ENCODE measurements at regions not wholly inside any gene's neighbourhood (a gene's known extent, or its start where the extent isn't known, plus 50 kb on each side); places are given as distances from the start of the nearest gene placed in this dataset.

DNA sequence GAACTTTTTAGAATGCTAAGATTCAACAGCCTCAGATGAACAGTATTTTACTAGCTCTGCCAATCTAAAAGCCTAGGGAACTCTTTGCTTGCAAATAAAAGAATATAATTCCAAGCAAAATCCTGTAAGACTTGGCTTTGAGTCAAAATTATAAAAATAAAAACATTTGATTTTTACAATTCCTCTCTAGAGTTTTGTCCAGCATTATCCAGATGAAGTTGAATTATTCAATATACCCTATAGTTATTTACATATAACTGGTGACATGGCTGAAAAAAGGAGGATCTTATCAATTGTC is 378.3 kb downstream of the ETS1 start:
- peaks cover 4% of the 10 kb centered on the region for H3K9me3 Mint-ChIP-seq
- no peaks in the 10 kb centered on the region for H3K27me3 ChIP-seq (ENCODE audit: control insufficient read depth, insufficient read depth, low read length, poor library complexity, severe bottlenecking)
- H3K36me3 Mint-ChIP-seq (ENCODE audit: low read depth), result no peaks in the 10 kb centered on the region
- no peak overlapping the region for H3K9ac ChIP-seq (ENCODE audit: extremely low read depth, low read length, poor library complexity, severe bottlenecking)
- TF ChIP-seq, protein P1, sequence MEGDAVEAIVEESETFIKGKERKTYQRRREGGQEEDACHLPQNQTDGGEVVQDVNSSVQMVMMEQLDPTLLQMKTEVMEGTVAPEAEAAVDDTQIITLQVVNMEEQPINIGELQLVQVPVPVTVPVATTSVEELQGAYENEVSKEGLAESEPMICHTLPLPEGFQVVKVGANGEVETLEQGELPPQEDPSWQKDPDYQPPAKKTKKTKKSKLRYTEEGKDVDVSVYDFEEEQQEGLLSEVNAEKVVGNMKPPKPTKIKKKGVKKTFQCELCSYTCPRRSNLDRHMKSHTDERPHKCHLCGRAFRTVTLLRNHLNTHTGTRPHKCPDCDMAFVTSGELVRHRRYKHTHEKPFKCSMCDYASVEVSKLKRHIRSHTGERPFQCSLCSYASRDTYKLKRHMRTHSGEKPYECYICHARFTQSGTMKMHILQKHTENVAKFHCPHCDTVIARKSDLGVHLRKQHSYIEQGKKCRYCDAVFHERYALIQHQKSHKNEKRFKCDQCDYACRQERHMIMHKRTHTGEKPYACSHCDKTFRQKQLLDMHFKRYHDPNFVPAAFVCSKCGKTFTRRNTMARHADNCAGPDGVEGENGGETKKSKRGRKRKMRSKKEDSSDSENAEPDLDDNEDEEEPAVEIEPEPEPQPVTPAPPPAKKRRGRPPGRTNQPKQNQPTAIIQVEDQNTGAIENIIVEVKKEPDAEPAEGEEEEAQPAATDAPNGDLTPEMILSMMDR (conservative IDR thresholded peaks at IDR 0.05), result no peak
- no peak overlapping the region for H3K4me3 Mint-ChIP-seq
- no peak overlapping the region for H3K27ac ChIP-seq (ENCODE audit: low read depth, low read length)
- no peaks in the 10 kb centered on the region for H3K9me3 ChIP-seq (ENCODE audit: control insufficient read depth, low read length)
- no peak for DNase-seq
- no peak overlapping the region for H3K4me3 ChIP-seq (ENCODE audit: low read length)
- H3K27ac Mint-ChIP-seq, result no peak overlapping the region
- no peaks in the 10 kb centered on the region for H3K4me1 ChIP-seq (ENCODE audit: control insufficient read depth, insufficient read depth, low read length)
- no peaks in the 10 kb centered on the region for H3K36me3 ChIP-seq (ENCODE audit: control insufficient read depth, insufficient read depth, low read length)
- H3K27me3 Mint-ChIP-seq (ENCODE audit: insufficient read depth), result no peaks in the 10 kb centered on the region
- no peaks in the 10 kb centered on the region for H3K4me1 Mint-ChIP-seq

GRCh38 chr11:128208329-128209137 is 378.8 kb downstream of the ETS1 start:
- Mint-ChIP-seq H3K4me3 (no peak overlapping the region), H3K27me3 (ENCODE audit: insufficient read depth) (no peaks in the 10 kb centered on the region), H3K27ac (no peak overlapping the region), H3K4me1 (no peaks in the 10 kb centered on the region), H3K9me3 (no peaks in the 10 kb centered on the region), H3K36me3 (ENCODE audit: low read depth) (no peaks in the 10 kb centered on the region)
- no peaks in the 10 kb centered on the region for H3K27me3 ChIP-seq (ENCODE audit: control insufficient read depth, insufficient read depth, low read length, poor library complexity, severe bottlenecking)
- H3K9ac ChIP-seq (ENCODE audit: extremely low read depth, low read length, poor library complexity, severe bottlenecking), result no peak overlapping the region
- H3K36me3 ChIP-seq (ENCODE audit: control insufficient read depth, insufficient read depth, low read length), result no peaks in the 10 kb centered on the region
- TF ChIP-seq, protein P1 (conservative IDR thresholded peaks at IDR 0.05), result no peak
- H3K4me1 ChIP-seq (ENCODE audit: control insufficient read depth, insufficient read depth, low read length), result no peaks in the 10 kb centered on the region
- H3K27ac ChIP-seq (ENCODE audit: low read depth, low read length), result no peak overlapping the region
- 80 to 85% methylated on average over 3 to 5 of the region's 6 CpGs for WGBS, 2 experiments (ENCODE audit: insufficient coverage in 1 of 2, insufficient read length in 1 of 2)
- H3K9me3 ChIP-seq (ENCODE audit: control insufficient read depth, low read length), result no peaks in the 10 kb centered on the region
- no peak for DNase-seq
- H3K4me3 ChIP-seq (ENCODE audit: low read length), result no peak overlapping the region

GRCh38 chr11:128207861-128208321 is 379.5 kb downstream of the ETS1 start:
- H3K9me3 ChIP-seq (ENCODE audit: control insufficient read depth, low read length), result no peaks in the 10 kb centered on the region
- H3K4me1 ChIP-seq (ENCODE audit: control insufficient read depth, insufficient read depth, low read length), result no peaks in the 10 kb centered on the region
- no peaks in the 10 kb centered on the region for H3K4me1 Mint-ChIP-seq
- H3K36me3 Mint-ChIP-seq (ENCODE audit: low read depth), result no peaks in the 10 kb centered on the region
- no peak overlapping the region for H3K27ac ChIP-seq (ENCODE audit: low read depth, low read length)
- no peaks in the 10 kb centered on the region for H3K9me3 Mint-ChIP-seq
- no peak overlapping the region for H3K4me3 Mint-ChIP-seq
- H3K27me3 ChIP-seq (ENCODE audit: control insufficient read depth, insufficient read depth, low read length, poor library complexity, severe bottlenecking), result no peaks in the 10 kb centered on the region
- 92 to 100% methylated on average over 2 to 3 of the region's 3 CpGs for WGBS, 2 experiments (ENCODE audit: insufficient coverage in 1 of 2, insufficient read length in 1 of 2)
- H3K27me3 Mint-ChIP-seq (ENCODE audit: insufficient read depth), result no peaks in the 10 kb centered on the region
- H3K27ac Mint-ChIP-seq, result no peak overlapping the region
- TF ChIP-seq, protein P1 (conservative IDR thresholded peaks at IDR 0.05), result no peak
- no peak overlapping the region for H3K4me3 ChIP-seq (ENCODE audit: low read length)
- H3K9ac ChIP-seq (ENCODE audit: extremely low read depth, low read length, poor library complexity, severe bottlenecking), result no peak overlapping the region
- no peak for DNase-seq
- no peaks in the 10 kb centered on the region for H3K36me3 ChIP-seq (ENCODE audit: control insufficient read depth, insufficient read depth, low read length)
